Activated CD8-positive, alpha-beta T cell treated with anti-CD3 and anti-CD28 coated beads for 36 hours (primary cell): ENCODE measurements at regions not wholly inside any gene's neighbourhood (a gene's known extent, or its start where the extent isn't known, plus 50 kb on each side); places are given as distances from the start of the nearest gene placed in this dataset.

Source experiments
- ATAC-seq: fragments of 200-7000 bp; cut with Tn5 transposase; one replicate; pipeline ENCODE4 v1.10.0; 2021; ENCODE audit warnings: mild to moderate bottlenecking, moderate library complexity
- CTCF ChIA-PET: fragments of 350-600 bp; sonication (Branson Sonifier 250); formaldehyde crosslinking; loops from one replicate; lab custom pipeline; 2021; ENCODE audit warnings: antibody characterized with exemption; lab: Charles Lee
- POLR2A ChIA-PET: fragments of 350-600 bp; sonication (Branson Sonifier 250); formaldehyde crosslinking; loops from one replicate; lab custom pipeline; 2021; ENCODE audit warnings: antibody characterized with exemption; lab: Charles Lee
- DNase-seq: peaks from one replicate; pipeline ENCODE4 v3.0.0-alpha.2; 2020
- H3K27ac Mint-ChIP-seq: one replicate; pipeline ENCODE4 v1.8.0; 2021; ENCODE audit warnings: mild to moderate bottlenecking, mixed read lengths
- H3K27me3 Mint-ChIP-seq: one replicate; pipeline ENCODE4 v1.8.0; 2021; ENCODE audit warnings: mixed read lengths
- H3K36me3 Mint-ChIP-seq: one replicate; pipeline ENCODE4 v1.8.0; 2021; ENCODE audit warnings: low read depth, mixed read lengths
- H3K4me1 Mint-ChIP-seq: one replicate; pipeline ENCODE4 v1.8.0; 2021; ENCODE audit warnings: low read depth, mixed read lengths
- H3K4me3 Mint-ChIP-seq: one replicate; pipeline ENCODE4 v1.8.0; 2021; ENCODE audit warnings: mild to moderate bottlenecking, moderate library complexity, mixed read lengths
- H3K9me3 Mint-ChIP-seq: one replicate; pipeline ENCODE4 v1.8.0; 2021; ENCODE audit warnings: mixed read lengths
- CTCF ChIP-seq: fragments of 200-600 bp; IDR thresholded peaks from one replicate; pipeline ENCODE4 v1.8.0; 2022; ENCODE audit warnings: antibody characterized with exemption, mild to moderate bottlenecking
- intact Hi-C: fragments of 100-400 bp; cut with micrococcal nuclease; formaldehyde crosslinking; loops from one replicate; pipeline ENCODE4 v1.10.0; 2022

GRCh38 chr9:13865869-13866268 lies 448.1 kb downstream of the NFIB start:
- ChIA-PET POLR2A (no interaction called here), CTCF (no interaction called here)
- no peaks in the 10 kb centered on the region for H3K27me3 Mint-ChIP-seq
- no peak overlapping the region for H3K4me3 Mint-ChIP-seq
- ATAC-seq, result no peak
- peaks cover 5% of the 10 kb centered on the region for H3K9me3 Mint-ChIP-seq
- H3K4me1 Mint-ChIP-seq, result no peaks in the 10 kb centered on the region
- H3K36me3 Mint-ChIP-seq, result no peaks in the 10 kb centered on the region
- TF ChIP-seq CTCF, result no peak
- H3K27ac Mint-ChIP-seq, result no peak overlapping the region
- intact Hi-C loops, result no loop called here
- no peak for DNase-seq

GRCh38 chr9:13863112-13863511 lies 450.8 kb downstream of the NFIB start:
- intact Hi-C loops, result no loop called here

GRCh38 chr9:13862654-13863053 lies 451.3 kb downstream of the NFIB start:
- no peak for TF ChIP-seq CTCF

More at GRCh38 chr9:13863112-13863511, 450.8 kb downstream of the NFIB start:
- ATAC-seq (no peak), DNase-seq (no peak)
- ChIA-PET POLR2A (no interaction called here), CTCF (no interaction called here)
- TF ChIP-seq CTCF, result no peak
- Mint-ChIP-seq H3K4me1 (no peaks in the 10 kb centered on the region), H3K36me3 (no peaks in the 10 kb centered on the region), H3K9me3 (peaks cover 6% of the 10 kb centered on the region), H3K4me3 (no peak overlapping the region), H3K27me3 (no peaks in the 10 kb centered on the region), H3K27ac (no peak overlapping the region)

GRCh38 chr9:13860946-13861640 lies 452.8 kb downstream of the NFIB start:
- CTCF ChIA-PET, result no interaction called here
- ATAC-seq (no peak), DNase-seq (no peak)
- Mint-ChIP-seq H3K27ac (no peak overlapping the region), H3K9me3 (peaks cover 8% of the 10 kb centered on the region), H3K4me3 (no peak overlapping the region), H3K4me1 (no peaks in the 10 kb centered on the region), H3K36me3 (no peaks in the 10 kb centered on the region), H3K27me3 (no peaks in the 10 kb centered on the region)
- POLR2A ChIA-PET, result no interaction called here
- intact Hi-C loops, result no loop called here
- no peak for TF ChIP-seq CTCF

More at GRCh38 chr9:13862654-13863053, 451.3 kb downstream of the NFIB start:
- H3K27me3 Mint-ChIP-seq, result no peaks in the 10 kb centered on the region
- no peak overlapping the region for H3K27ac Mint-ChIP-seq
- H3K4me3 Mint-ChIP-seq, result no peak overlapping the region
- DNase-seq (no peak), ATAC-seq (no peak)
- ChIA-PET CTCF (no interaction called here), POLR2A (no interaction called here)
- H3K4me1 Mint-ChIP-seq, result no peaks in the 10 kb centered on the region
- intact Hi-C loops, result no loop called here
- peaks cover 6% of the 10 kb centered on the region for H3K9me3 Mint-ChIP-seq
- H3K36me3 Mint-ChIP-seq, result no peaks in the 10 kb centered on the region

- DNase-seq, result no peak
- H3K4me1 Mint-ChIP-seq, result no peaks in the 10 kb centered on the region
- intact Hi-C loops, result no loop called here
- ChIA-PET CTCF (interaction anchor here (0.6 kb wide), 1 partner anchor 999 kb away, joined by 3 read pairs; no protein-coding TSS in a partner anchor), POLR2A (no interaction called here)
- H3K27ac Mint-ChIP-seq, result no peak overlapping the region
- peaks cover 8% of the 10 kb centered on the region for H3K9me3 Mint-ChIP-seq
- no peak for ATAC-seq
- H3K27me3 Mint-ChIP-seq, result no peaks in the 10 kb centered on the region
- no peaks in the 10 kb centered on the region for H3K36me3 Mint-ChIP-seq
- TF ChIP-seq CTCF, result no peak
- H3K4me3 Mint-ChIP-seq, result no peak overlapping the region
Measured at GRCh38 chr9:13860019-13860418, 453.9 kb downstream of the NFIB start.
